DOHH2 (cell line): ENCODE measurements at regions not wholly inside any gene's neighbourhood (a gene's known extent, or its start where the extent isn't known, plus 50 kb on each side); places are given as distances from the start of the nearest gene placed in this dataset.

Source experiments
- CTCF ChIP-seq: fragments of 200-600 bp; sonication (generic); IDR thresholded peaks from one replicate; pipeline ENCODE4 v1.5.1; 2014; ENCODE audit warnings: antibody characterized with exemption, mild to moderate bottlenecking, low read depth, low read length; ENCODE audit not compliant: poor library complexity, severe bottlenecking
- EZH2phosphoT487 ChIP-seq: fragments of 200-600 bp; sonication (generic); IDR thresholded peaks from 2 replicates; pipeline ENCODE4 v1.6.1; 2017; ENCODE audit warnings: borderline replicate concordance, mild to moderate bottlenecking, antibody characterized with exemption, low read length, moderate library complexity, mixed read lengths

- TF ChIP-seq CTCF (no peak), EZH2phosphoT487 (no peak)
These were observed 781.5 kb downstream of the TBL1XR1 start for GRCh38 chr3:176415661-176416295.
